ENCODE measurements at regions not wholly inside any gene's neighbourhood (a gene's known extent, or its start where the extent isn't known, plus 50 kb on each side); places are given as distances from the start of the nearest gene placed in this dataset.

DNA sequence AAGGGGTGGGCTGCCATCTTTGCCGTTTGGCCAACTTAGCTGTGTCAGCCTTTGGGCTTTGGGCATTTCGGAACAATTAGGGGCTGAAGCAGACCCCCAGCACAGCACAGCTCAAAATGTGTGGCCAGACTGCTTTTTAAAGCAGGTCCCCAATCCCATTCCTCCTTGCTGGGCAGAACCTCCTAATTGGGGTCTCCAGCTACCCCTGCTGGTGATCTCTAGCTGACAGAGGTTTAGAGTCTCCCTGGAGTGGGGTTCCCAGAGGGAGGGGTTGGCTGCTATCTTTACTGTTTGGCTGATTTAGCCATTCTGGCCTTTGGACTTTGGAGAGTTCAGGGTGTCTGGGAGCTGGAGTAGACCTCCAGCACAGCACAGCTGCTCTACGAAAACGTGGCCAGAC lies 71.5 kb upstream of the LHCGR start:
- Histone ChIP-seq H3K27me3 (no peaks in the 10 kb centered on the region), H3K4me3 (no peak overlapping the region), H3K4me1 (no peaks in the 10 kb centered on the region), H3K9me3 (no peaks in the 10 kb centered on the region), H3K36me3 (no peaks in the 10 kb centered on the region), H3K27ac (no peak overlapping the region)
- intact Hi-C loops (cut with DNase I; ENCODE audit: low total_unique reads): no loop called here
- TF ChIP-seq, protein P1, sequence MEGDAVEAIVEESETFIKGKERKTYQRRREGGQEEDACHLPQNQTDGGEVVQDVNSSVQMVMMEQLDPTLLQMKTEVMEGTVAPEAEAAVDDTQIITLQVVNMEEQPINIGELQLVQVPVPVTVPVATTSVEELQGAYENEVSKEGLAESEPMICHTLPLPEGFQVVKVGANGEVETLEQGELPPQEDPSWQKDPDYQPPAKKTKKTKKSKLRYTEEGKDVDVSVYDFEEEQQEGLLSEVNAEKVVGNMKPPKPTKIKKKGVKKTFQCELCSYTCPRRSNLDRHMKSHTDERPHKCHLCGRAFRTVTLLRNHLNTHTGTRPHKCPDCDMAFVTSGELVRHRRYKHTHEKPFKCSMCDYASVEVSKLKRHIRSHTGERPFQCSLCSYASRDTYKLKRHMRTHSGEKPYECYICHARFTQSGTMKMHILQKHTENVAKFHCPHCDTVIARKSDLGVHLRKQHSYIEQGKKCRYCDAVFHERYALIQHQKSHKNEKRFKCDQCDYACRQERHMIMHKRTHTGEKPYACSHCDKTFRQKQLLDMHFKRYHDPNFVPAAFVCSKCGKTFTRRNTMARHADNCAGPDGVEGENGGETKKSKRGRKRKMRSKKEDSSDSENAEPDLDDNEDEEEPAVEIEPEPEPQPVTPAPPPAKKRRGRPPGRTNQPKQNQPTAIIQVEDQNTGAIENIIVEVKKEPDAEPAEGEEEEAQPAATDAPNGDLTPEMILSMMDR (IDR thresholded peaks at IDR 0.05): no peak
- DNase-seq: no peak

DNA sequence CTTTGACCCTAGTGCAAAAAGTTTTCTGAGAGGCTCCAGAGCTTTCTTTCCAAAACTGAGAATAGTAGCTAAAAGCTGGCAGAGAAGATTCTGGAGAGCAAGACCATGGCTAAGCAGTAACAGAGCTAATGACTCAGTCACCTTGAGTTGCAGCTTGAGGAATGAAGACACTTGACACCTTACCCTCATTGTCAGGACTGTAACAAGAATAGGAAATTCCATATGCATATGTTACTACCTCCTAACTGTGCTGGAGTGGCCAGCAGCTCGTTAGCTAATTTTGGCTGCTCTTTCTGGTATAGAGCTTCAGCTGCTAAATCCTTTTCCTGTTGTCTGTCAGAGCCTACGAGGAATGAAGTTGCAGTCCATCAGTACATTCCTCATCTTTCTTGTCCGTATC lies 68.6 kb upstream of the LHCGR start:
- H3K4me1 ChIP-seq: no peaks in the 10 kb centered on the region
- H3K9me3 ChIP-seq: no peaks in the 10 kb centered on the region
- no peak for DNase-seq
- no peaks in the 10 kb centered on the region for H3K27me3 ChIP-seq
- no peak overlapping the region for H3K4me3 ChIP-seq
- H3K27ac ChIP-seq: no peak overlapping the region
- no peaks in the 10 kb centered on the region for H3K36me3 ChIP-seq
- intact Hi-C loops (cut with DNase I; ENCODE audit: low total_unique reads): no loop called here
- TF ChIP-seq, protein P1 (IDR thresholded peaks at IDR 0.05): no peak

DNA sequence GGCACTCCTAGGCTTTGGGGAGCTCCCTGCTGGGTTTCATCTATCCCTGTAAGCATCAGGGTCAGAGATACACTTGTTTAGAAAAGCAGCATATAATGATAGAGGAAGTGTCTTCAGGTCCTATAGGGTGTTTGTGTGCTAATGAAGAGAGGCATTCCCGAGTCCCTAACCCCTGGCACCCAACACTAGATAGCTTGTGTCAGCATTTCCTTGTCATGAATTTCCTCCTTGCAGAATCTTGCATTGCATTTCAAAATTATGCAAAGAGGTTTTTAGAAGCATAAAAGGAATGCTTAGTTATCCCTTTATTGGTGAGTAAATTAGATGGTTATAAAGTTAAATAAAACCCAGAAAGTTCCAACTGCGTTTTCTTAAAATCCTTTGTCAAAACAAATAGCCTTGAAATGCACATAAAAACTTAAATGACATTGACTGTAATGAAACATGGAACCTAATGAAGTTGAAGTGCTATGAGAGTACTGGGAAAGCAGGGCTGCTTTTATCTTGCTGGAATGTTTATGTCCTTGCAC lies 63.7 kb upstream of the LHCGR start:
- intact Hi-C loops (cut with DNase I; ENCODE audit: low total_unique reads): no loop called here
- Histone ChIP-seq H3K27me3 (no peaks in the 10 kb centered on the region), H3K9me3 (no peaks in the 10 kb centered on the region), H3K27ac (no peak overlapping the region), H3K36me3 (no peaks in the 10 kb centered on the region), H3K4me1 (no peaks in the 10 kb centered on the region), H3K4me3 (no peak overlapping the region)
- DNase-seq: no peak
- TF ChIP-seq, protein P1 (IDR thresholded peaks at IDR 0.05): no peak

DNA sequence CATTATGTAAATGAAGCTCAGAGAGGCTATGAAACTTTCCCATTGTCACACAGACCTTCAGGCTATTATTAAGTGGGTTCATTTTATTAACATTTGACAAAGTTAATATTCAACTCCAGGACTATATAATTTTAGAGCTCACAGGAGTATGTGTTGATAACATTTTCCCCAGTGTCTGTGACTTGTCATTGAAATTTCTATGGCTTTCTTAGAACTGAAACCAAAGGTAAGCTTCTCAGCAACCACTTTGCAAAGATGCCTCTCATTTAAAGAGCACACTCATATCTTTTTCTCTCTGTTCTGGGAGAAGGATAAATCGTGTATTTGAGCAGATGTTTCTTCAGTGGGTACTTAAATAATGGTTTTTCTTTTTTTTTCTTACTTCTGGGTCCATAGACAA lies 61.8 kb upstream of the LHCGR start:
- Histone ChIP-seq H3K27me3 (no peaks in the 10 kb centered on the region), H3K4me3 (no peak overlapping the region), H3K27ac (no peak overlapping the region), H3K9me3 (no peaks in the 10 kb centered on the region), H3K4me1 (no peaks in the 10 kb centered on the region), H3K36me3 (no peaks in the 10 kb centered on the region)
- TF ChIP-seq, protein P1 (IDR thresholded peaks at IDR 0.05): no peak
- DNase-seq: no peak
- intact Hi-C loops (cut with DNase I; ENCODE audit: low total_unique reads): no loop called here

DNA sequence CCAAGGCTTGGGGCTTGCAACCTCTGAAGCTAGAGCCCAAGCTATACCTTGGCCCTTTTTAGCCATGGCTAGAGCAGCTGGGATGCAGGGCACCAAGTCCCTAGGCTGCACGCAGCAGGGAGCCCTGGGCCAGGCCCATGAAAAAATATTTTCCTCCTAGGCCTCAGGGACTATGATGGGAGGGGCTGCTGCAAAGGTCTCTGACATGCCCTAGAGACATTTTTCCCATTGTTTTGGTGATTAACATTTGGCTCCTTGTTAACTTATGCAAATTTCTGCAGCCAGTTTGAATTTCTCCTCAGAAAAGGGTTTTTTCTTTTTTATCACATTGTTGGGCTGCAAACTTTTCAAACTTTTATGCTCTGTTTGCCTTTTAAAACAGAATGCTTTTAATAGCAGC lies 56.9 kb upstream of the LHCGR start:
- no peak for DNase-seq
- H3K27me3 ChIP-seq: no peaks in the 10 kb centered on the region
- no peak overlapping the region for H3K4me3 ChIP-seq
- no peaks in the 10 kb centered on the region for H3K4me1 ChIP-seq
- H3K9me3 ChIP-seq: no peaks in the 10 kb centered on the region
- no peak overlapping the region for H3K27ac ChIP-seq
- TF ChIP-seq, protein P1 (IDR thresholded peaks at IDR 0.05): no peak
- H3K36me3 ChIP-seq: no peaks in the 10 kb centered on the region
- intact Hi-C loops (cut with DNase I; ENCODE audit: low total_unique reads): no loop called here

DNA sequence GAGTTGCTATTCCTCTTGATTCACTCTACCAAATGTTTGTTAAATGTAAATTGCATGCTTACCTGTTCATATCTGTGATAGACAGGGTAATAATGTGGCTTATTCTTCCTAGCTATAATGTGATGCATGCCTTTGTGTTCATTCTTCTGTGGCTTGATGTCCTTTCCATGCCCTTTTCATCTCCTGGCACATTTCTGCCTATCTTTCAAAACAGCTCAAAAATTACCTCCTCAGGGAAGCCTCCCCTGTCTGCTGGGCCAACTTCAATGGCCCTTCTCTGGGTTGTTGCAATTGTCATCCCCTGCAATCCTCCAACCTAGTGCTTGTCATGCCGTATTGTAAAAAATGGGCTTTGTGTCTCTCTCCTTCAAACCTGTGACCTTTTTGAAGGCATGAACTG lies 52.8 kb upstream of the LHCGR start:
- intact Hi-C loops (cut with DNase I; ENCODE audit: low total_unique reads): no loop called here
- no peaks in the 10 kb centered on the region for H3K4me1 ChIP-seq
- TF ChIP-seq, protein P1 (IDR thresholded peaks at IDR 0.05): no peak
- no peaks in the 10 kb centered on the region for H3K36me3 ChIP-seq
- no peak overlapping the region for H3K27ac ChIP-seq
- no peaks in the 10 kb centered on the region for H3K9me3 ChIP-seq
- H3K27me3 ChIP-seq: no peaks in the 10 kb centered on the region
- no peak for DNase-seq
- H3K4me3 ChIP-seq: no peak overlapping the region

Measured in tibial artery (tissue), 4 donors.